SK-N-SH treated with all-trans-retinoic acid at 6 μM for 48 hours (cell line): ENCODE measurements at regions not wholly inside any gene's neighbourhood (a gene's known extent, or its start where the extent isn't known, plus 50 kb on each side); places are given as distances from the start of the nearest gene placed in this dataset.

Experiments
- BACH2 ChIP-seq: fragments of 250-450 bp; sonication (Bioruptor Pico); IDR thresholded peaks from 2 replicates; pipeline ENCODE4 v1.9.0; 2021; ENCODE audit warnings: mild to moderate bottlenecking, borderline replicate concordance
- CREB5 ChIP-seq: fragments of 250-450 bp; sonication (Bioruptor Pico); IDR thresholded peaks from 2 replicates; pipeline ENCODE4 v1.5.1; 2020; ENCODE audit warnings: low read depth, mild to moderate bottlenecking, moderate library complexity
- CSDC2 ChIP-seq: fragments of 250-450 bp; sonication (Bioruptor Pico); IDR thresholded peaks from 2 replicates; pipeline ENCODE4 v1.5.0; 2020; ENCODE audit warnings: mild to moderate bottlenecking, moderate library complexity
- PATZ1 ChIP-seq: fragments of 250-450 bp; sonication (Bioruptor Pico); IDR thresholded peaks from 2 replicates; pipeline ENCODE4 v1.8.0; 2020; ENCODE audit warnings: mild to moderate bottlenecking, moderate library complexity, borderline replicate concordance
- PPARA ChIP-seq: fragments of 250-450 bp; sonication (Bioruptor Pico); IDR thresholded peaks from 2 replicates; pipeline ENCODE4 v1.5.0; 2020; ENCODE audit warnings: mild to moderate bottlenecking, borderline replicate concordance
- ZFP30 ChIP-seq: fragments of 450-650 bp; formaldehyde crosslinking; IDR thresholded peaks from 2 replicates; pipeline ENCODE4 v1.5.0; 2022; ENCODE audit warnings: mild to moderate bottlenecking, moderate library complexity
- ZNF8 ChIP-seq: fragments of 450-650 bp; formaldehyde crosslinking; IDR thresholded peaks from 2 replicates; pipeline ENCODE4 v1.5.0; 2020; ENCODE audit warnings: mild to moderate bottlenecking, moderate library complexity

- TF ChIP-seq CSDC2 (CRISPR knock-in tag): no peak
- TF ChIP-seq PATZ1 (CRISPR knock-in tag): no peak
- no peak for TF ChIP-seq PPARA
- TF ChIP-seq CREB5: no peak
- no peak for TF ChIP-seq BACH2
- no peak for TF ChIP-seq ZNF8 (CRISPR knock-in tag)
- no peak for TF ChIP-seq ZFP30 (CRISPR knock-in tag)
These were observed 283.9 kb upstream of the CRIM1 start for GRCh38 chr2:36071698-36072097.
